HEK293 (cell line): ENCODE measurements at regions not wholly inside any gene's neighbourhood (a gene's known extent, or its start where the extent isn't known, plus 50 kb on each side); places are given as distances from the start of the nearest gene placed in this dataset.
"Not testable (repeated sequence)": the region's sequence is repeated elsewhere in the genome, so short reads cannot be mapped to it uniquely, and the experiment has no call there.

Experiments used
- CTCF ChIA-PET: fragments of 350-600 bp; formaldehyde crosslinking; extraction: SDS; loops from one replicate; lab custom pipeline; 2021; ENCODE audit warnings: antibody characterized with exemption; lab: Yijun Ruan, JAX
- POLR2A ChIA-PET: fragments of 300-600 bp; formaldehyde crosslinking; extraction: SDS; loops from one replicate; lab custom pipeline; 2020; ENCODE audit warnings: antibody characterized with exemption, inconsistent platforms; lab: Yijun Ruan, JAX
- H3K27ac ChIP-seq: fragments of 200-500 bp; sonication (Bioruptor generic); 2 replicates; pipeline ENCODE4 v1.5.1; 2014; ENCODE audit warnings: low read depth, low read length, control low read depth, inconsistent platforms; ENCODE audit errors: extremely low read depth
- H3K36me3 ChIP-seq, 2 experiments: fragments of 200-500 bp in 1 of 2; sonication (Bioruptor generic) in 1 of 2; 1 replicate in 1 of 2; 2 replicates in 1 of 2; pipeline ENCODE4 v1.5.1; 2014 to 2017; ENCODE audit warnings: inconsistent platforms in 2 of 2, low read length in 2 of 2; ENCODE audit not compliant: control insufficient read depth in 2 of 2, insufficient read depth in 1 of 2
- H3K4me1 ChIP-seq: fragments of 200-500 bp; sonication (Bioruptor generic); 2 replicates; pipeline ENCODE4 v1.5.1; 2014; ENCODE audit warnings: mild to moderate bottlenecking, low read length, inconsistent platforms; ENCODE audit not compliant: control insufficient read depth, insufficient read depth
- H3K4me3 ChIP-seq: 2 replicates; pipeline ENCODE4 v1.5.1; 2011; ENCODE audit warnings: low read depth, mild to moderate bottlenecking, control low read depth, low read length, moderate library complexity
- H3K9me3 ChIP-seq: fragments of 200-500 bp; sonication (Bioruptor generic); 2 replicates; pipeline ENCODE4 v1.5.1; 2014; ENCODE audit warnings: low read depth, low read length, inconsistent platforms; ENCODE audit not compliant: control insufficient read depth, insufficient read depth
- KLF10 ChIP-seq: fragments of 450-650 bp; IDR thresholded peaks from 2 replicates; pipeline ENCODE4 v1.5.1; 2018; ENCODE audit warnings: missing biosample characterization, mild to moderate bottlenecking, missing genetic modification characterization
- ZNF394 ChIP-seq: fragments of 450-650 bp; formaldehyde crosslinking; IDR thresholded peaks from 2 replicates; pipeline ENCODE4 v1.5.1; 2016; ENCODE audit warnings: missing biosample characterization, missing genetic modification characterization, mild to moderate bottlenecking, moderate library complexity, borderline replicate concordance
- ZNF585B ChIP-seq: fragments of 450-650 bp; formaldehyde crosslinking; IDR thresholded peaks from 2 replicates; pipeline ENCODE4 v1.5.1; 2016; ENCODE audit warnings: missing biosample characterization, missing genetic modification characterization
- ZNF624 ChIP-seq: fragments of 450-650 bp; formaldehyde crosslinking; IDR thresholded peaks from 2 replicates; pipeline ENCODE4 v1.5.1; 2017; ENCODE audit warnings: missing biosample characterization, missing genetic modification characterization
- ZNF658 ChIP-seq: fragments of 450-650 bp; formaldehyde crosslinking; IDR thresholded peaks from 2 replicates; pipeline ENCODE4; 2016; ENCODE audit warnings: missing biosample characterization, missing genetic modification characterization
- ZNF747 ChIP-seq: fragments of 450-650 bp; formaldehyde crosslinking; IDR thresholded peaks from 2 replicates; pipeline ENCODE4 v1.5.1; 2016; ENCODE audit warnings: missing biosample characterization, missing genetic modification characterization
- ZSCAN16 ChIP-seq: fragments of 450-650 bp; formaldehyde crosslinking; IDR thresholded peaks from 2 replicates; pipeline ENCODE4 v1.5.1; 2016; ENCODE audit warnings: missing biosample characterization, missing genetic modification characterization
- TF ChIP-seq, protein P1 (sequence below): fragments of 450-650 bp; formaldehyde crosslinking; IDR thresholded peaks from 2 replicates; pipeline ENCODE4 v1.5.1; 2017; ENCODE audit warnings: missing biosample characterization, missing genetic modification characterization

DNA sequence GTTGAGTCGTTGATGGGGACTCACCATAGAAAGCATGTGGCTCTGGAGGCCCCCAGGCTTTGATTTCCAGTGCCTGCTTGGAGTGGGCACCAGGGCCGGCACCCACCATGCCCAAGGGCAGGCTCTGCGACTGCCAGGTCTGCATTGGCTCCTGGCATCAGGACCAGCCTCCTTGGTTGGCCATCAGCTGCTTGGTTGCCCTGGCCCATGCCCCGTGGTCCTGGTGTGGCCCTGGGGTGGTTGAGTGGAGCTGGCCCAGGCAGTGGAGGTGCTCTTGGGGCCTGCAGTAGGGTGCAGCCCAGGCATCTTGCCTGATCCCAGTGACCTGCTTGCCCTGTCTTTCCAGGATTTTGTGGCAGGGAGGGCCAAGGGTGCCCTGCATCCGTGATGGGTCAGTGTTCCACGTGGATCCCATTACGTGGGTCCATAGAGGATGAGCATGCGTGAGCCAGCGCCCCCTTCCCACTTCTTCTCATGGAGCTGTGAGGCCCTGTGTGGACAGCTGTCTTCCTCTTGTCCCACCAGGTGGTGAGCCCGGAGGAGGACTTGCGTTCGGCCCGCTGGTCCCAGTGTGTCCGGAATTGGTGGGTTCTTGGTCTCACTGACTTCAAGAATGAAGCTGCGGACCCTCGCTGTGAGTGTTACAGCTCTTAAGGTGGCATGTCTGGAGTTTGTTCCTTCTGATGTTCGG is 187.0 kb downstream of the UBE3A start:
- ChIA-PET CTCF (no interaction called here), POLR2A (no interaction called here)
- Histone ChIP-seq H3K4me3 (no peak overlapping the region), H3K9me3 (no peaks in the 10 kb centered on the region), H3K4me1 (no peaks in the 10 kb centered on the region), H3K36me3 (no peaks in the 10 kb centered on the region), H3K27ac (no peak overlapping the region)
- TF ChIP-seq ZNF394, result no peak
- no peak for TF ChIP-seq ZSCAN16
- TF ChIP-seq ZNF658 (tag by site-specific recombination), result no peak
- TF ChIP-seq ZNF624, result no peak
- TF ChIP-seq, protein P1, sequence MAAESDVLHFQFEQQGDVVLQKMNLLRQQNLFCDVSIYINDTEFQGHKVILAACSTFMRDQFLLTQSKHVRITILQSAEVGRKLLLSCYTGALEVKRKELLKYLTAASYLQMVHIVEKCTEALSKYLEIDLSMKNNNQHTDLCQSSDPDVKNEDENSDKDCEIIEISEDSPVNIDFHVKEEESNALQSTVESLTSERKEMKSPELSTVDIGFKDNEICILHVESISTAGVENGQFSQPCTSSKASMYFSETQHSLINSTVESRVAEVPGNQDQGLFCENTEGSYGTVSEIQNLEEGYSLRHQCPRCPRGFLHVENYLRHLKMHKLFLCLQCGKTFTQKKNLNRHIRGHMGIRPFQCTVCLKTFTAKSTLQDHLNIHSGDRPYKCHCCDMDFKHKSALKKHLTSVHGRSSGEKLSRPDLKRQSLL, result no peak
- TF ChIP-seq KLF10 (tag by site-specific recombination), result no peak
- no peak for TF ChIP-seq ZNF585B (tag by site-specific recombination)

DNA sequence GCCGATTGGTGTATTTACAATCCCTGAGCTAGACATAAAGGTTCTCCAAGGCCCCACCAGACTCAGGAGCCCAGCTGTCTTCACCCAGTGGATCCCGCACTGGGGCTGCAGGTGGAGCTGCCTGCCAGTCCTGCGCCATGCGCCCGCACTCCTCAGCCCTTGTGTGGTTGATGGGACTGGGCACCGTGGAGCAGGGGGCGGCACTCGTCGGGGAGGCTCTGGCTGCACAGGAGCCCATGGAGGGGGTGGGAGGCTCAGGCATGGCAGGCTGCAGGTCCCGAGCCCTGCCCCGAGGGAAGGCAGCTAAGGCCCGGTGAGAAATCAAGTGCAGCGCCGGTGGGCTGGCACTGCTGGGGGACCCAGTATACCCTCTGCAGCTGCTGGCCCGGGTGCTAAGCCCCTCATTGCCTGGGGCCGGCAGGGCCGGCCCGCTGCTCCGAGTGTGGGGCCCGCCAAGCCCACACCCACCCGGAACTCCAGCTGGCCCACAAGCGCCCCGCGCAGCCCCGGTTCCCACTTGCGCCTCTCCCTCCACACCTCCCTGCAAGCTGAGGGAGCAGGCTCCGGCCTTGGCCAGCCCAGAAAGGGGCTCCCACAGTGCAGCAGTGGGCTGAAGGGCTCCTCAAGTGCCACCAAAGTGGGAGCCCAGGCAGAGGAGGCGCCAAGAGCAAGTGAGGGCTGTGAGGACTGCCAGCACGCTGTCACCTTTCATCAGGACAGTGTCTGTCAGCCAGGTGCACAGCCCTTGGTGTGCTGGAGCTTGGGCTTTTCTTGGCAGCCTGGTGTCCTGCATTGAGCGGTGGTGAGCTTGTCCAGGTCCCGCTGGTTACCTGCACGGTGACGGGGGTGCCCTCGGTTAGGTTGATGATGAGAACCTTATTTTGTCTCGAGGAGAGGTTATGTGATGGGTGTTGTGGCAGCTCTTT is 185.5 kb downstream of the UBE3A start:
- H3K36me3 ChIP-seq, H3K9me3 ChIP-seq, H3K4me3 ChIP-seq, POLR2A ChIA-PET, H3K4me1 ChIP-seq, H3K27ac ChIP-seq, CTCF ChIA-PET: not testable (repeated sequence)

DNA sequence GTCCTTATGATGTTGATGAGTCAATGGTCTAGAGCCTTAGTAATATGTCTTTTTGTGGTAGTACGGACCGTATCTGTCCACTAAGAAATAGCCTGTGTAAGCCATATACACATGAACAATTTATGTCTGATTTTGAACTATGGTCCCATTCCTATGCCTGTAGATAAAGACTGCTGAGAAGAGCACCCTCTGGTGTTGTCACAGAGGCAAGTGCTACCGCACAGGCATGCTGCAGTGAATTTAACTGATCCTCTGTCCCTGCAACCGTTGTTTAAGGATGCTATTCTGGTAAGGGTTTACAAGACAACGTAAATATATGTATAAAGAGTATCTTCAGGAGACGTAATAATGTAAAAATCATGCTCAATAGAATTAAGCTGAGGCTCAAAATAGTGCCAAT is 170.7 kb downstream of the UBE3A start:
- ChIA-PET CTCF (no interaction called here), POLR2A (no interaction called here)
- TF ChIP-seq ZNF747 (tag by site-specific recombination), result no peak
- H3K9me3 ChIP-seq, result no peaks in the 10 kb centered on the region
- H3K36me3 ChIP-seq, result no peaks in the 10 kb centered on the region
- no peak overlapping the region for H3K4me3 ChIP-seq
- H3K4me1 ChIP-seq, result no peaks in the 10 kb centered on the region
- H3K27ac ChIP-seq, result no peak overlapping the region
